ENCODE measurements at regions not wholly inside any gene's neighbourhood (a gene's known extent, or its start where the extent isn't known, plus 50 kb on each side); places are given as distances from the start of the nearest gene placed in this dataset.

DNA sequence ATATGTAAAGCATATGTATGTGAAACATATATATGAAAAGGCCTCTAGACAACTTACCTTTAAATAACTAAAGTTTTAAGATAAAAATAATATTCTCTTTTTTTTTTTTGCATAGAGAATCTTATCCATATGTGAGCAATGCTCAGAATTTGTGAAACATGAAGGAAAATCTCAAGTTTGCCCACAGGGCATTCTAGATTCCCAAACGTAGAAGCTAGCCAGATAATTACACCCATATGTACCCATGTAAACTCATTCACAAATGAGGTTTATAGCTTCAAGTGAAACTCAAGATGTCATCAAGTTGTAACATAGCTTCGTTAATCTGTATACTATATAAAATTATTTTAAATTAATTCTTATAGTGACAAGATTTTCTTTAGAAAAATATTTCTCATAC, 537.3 kb upstream of the NR2F2 start:
- no peaks in the 10 kb centered on the region for H3K79me2 ChIP-seq (ENCODE audit: control insufficient read depth, low read length)
- no peaks in the 10 kb centered on the region for H3K4me1 ChIP-seq (ENCODE audit: control insufficient read depth, low read length)
- no peaks in the 10 kb centered on the region for H3F3A ChIP-seq (ENCODE audit: control insufficient read depth, insufficient read depth)
- H3K4me2 ChIP-seq (ENCODE audit: low read length): no peak overlapping the region
- no peak overlapping the region for H3K27ac ChIP-seq (ENCODE audit: low read depth, low read length)
- H4K20me1 ChIP-seq (ENCODE audit: control insufficient read depth, insufficient read depth, low read depth, low read length): no peaks in the 10 kb centered on the region
- H3K27me3 ChIP-seq (ENCODE audit: control insufficient read depth, low read length): no peaks in the 10 kb centered on the region
- H3K4me3 ChIP-seq (ENCODE audit: low read length): no peak overlapping the region
- no peak for TF ChIP-seq CTCF (IDR thresholded peaks at IDR 0.05; ENCODE audit: low read depth, low read length, poor library complexity, severe bottlenecking)
- no peak for TF ChIP-seq EZH2phosphoT487 (IDR thresholded peaks at IDR 0.05; ENCODE audit: borderline replicate concordance, low read length)
- no peaks in the 10 kb centered on the region for H3K9me3 ChIP-seq (ENCODE audit: control insufficient read depth, insufficient read depth, low read length)
- H3K9me2 ChIP-seq (replicated peaks; ENCODE audit: control insufficient read depth, low read length): no peaks in the 10 kb centered on the region
- H3K36me3 ChIP-seq (ENCODE audit: control insufficient read depth, low read length): no peaks in the 10 kb centered on the region

DNA sequence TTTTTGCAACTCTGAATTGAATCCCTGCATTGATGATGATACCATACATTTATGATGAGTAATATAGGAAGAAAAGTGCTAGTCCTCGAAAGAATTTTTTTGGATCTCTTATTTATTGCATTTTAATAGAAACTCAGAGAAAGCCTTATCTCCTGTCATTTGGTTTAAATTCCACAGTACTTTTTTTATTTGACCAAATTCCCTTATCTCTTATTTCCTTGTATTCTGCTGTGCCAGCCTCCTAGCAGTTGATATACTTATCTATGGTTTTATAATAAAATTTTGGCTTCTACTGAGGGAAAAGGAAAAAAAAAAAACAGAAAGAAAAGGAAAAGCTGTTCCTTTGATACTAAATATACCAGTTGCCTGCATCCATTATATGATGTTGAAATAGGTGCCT, 535.1 kb upstream of the NR2F2 start:
- H3K9me3 ChIP-seq (ENCODE audit: control insufficient read depth, insufficient read depth, low read length): no peaks in the 10 kb centered on the region
- H3K4me2 ChIP-seq (ENCODE audit: low read length): no peak overlapping the region
- no peaks in the 10 kb centered on the region for H3K9me2 ChIP-seq (replicated peaks; ENCODE audit: control insufficient read depth, low read length)
- H3K79me2 ChIP-seq (ENCODE audit: control insufficient read depth, low read length): no peaks in the 10 kb centered on the region
- no peaks in the 10 kb centered on the region for H4K20me1 ChIP-seq (ENCODE audit: control insufficient read depth, insufficient read depth, low read depth, low read length)
- H3F3A ChIP-seq (ENCODE audit: control insufficient read depth, insufficient read depth): no peaks in the 10 kb centered on the region
- TF ChIP-seq CTCF (IDR thresholded peaks at IDR 0.05; ENCODE audit: low read depth, low read length, poor library complexity, severe bottlenecking): no peak
- no peak for TF ChIP-seq EZH2phosphoT487 (IDR thresholded peaks at IDR 0.05; ENCODE audit: borderline replicate concordance, low read length)
- no peaks in the 10 kb centered on the region for H3K36me3 ChIP-seq (ENCODE audit: control insufficient read depth, low read length)
- no peaks in the 10 kb centered on the region for H3K4me1 ChIP-seq (ENCODE audit: control insufficient read depth, low read length)
- H3K27ac ChIP-seq (ENCODE audit: low read depth, low read length): no peak overlapping the region
- H3K4me3 ChIP-seq (ENCODE audit: low read length): no peak overlapping the region
- H3K27me3 ChIP-seq (ENCODE audit: control insufficient read depth, low read length): no peaks in the 10 kb centered on the region

DNA sequence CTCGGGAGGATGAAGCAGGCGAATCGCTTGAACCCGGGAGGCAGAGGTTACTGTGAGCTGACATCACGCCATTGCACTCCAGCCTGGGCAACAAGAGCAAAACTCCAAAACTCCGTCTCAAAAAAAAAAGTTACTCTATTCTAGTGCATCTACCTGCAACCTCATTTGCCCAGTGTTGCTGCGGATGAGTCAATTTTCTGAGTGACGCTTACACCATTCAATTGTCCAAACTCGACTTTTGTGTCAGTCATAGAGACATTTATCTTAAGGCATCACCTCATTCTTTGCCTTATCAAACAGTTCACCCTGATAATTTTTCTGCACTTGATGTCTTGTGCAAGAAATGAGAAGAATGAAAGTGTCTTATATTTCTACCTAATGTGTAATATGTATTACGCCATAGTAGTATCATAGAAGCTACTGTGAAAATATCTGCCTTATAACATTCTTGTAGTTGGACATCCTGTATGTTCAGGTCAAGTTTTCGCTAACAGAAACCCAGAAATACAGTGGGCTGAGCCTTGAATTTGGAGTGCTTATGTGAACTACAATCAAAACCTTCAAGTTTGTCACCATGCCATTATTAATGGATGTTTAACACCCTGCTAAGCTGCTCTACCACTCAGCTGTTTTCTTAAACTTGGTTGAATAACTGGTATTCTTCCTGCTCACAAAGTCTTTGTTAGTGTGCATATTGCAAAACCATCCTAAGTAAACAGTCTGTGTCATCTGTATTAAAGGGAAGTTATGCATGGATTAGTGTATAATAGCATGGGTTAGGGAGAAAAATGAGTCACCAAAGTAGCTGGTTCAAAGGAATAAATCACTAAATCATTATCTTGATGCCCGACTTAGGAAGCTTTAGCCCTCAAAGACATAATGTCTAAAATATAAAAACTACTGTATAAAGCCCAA, 531.0 kb upstream of the NR2F2 start:
- Histone ChIP-seq H3K4me2 (ENCODE audit: low read length) (no peak overlapping the region), H3K27me3 (ENCODE audit: control insufficient read depth, low read length) (no peaks in the 10 kb centered on the region), H3K4me1 (ENCODE audit: control insufficient read depth, low read length) (no peaks in the 10 kb centered on the region), H3K9me3 (ENCODE audit: control insufficient read depth, insufficient read depth, low read length) (no peaks in the 10 kb centered on the region), H3K27ac (ENCODE audit: low read depth, low read length) (no peak overlapping the region), H3K4me3 (ENCODE audit: low read length) (no peak overlapping the region), H3K9me2 (replicated peaks; ENCODE audit: control insufficient read depth, low read length) (no peaks in the 10 kb centered on the region), H3F3A (ENCODE audit: control insufficient read depth, insufficient read depth) (no peaks in the 10 kb centered on the region), H3K36me3 (ENCODE audit: control insufficient read depth, low read length) (no peaks in the 10 kb centered on the region), H4K20me1 (ENCODE audit: control insufficient read depth, insufficient read depth, low read depth, low read length) (no peaks in the 10 kb centered on the region), H3K79me2 (ENCODE audit: control insufficient read depth, low read length) (no peaks in the 10 kb centered on the region)
- TF ChIP-seq EZH2phosphoT487 (IDR thresholded peaks at IDR 0.05; ENCODE audit: borderline replicate concordance, low read length) (no peak), CTCF (IDR thresholded peaks at IDR 0.05; ENCODE audit: low read depth, low read length, poor library complexity, severe bottlenecking) (no peak)

All from DOHH2 (cell line).